Sigmoid colon (tissue), 6 donors: ENCODE measurements at regions not wholly inside any gene's neighbourhood (a gene's known extent, or its start where the extent isn't known, plus 50 kb on each side); places are given as distances from the start of the nearest gene placed in this dataset.

Experiments used
- DNase-seq: peaks from one replicate; pipeline ENCODE4 v3.0.0-alpha.2; 2019
- H3K27ac ChIP-seq, 4 donors: fragments of 200-600 bp; sonication (generic); one replicate each; pipeline ENCODE4 v1.5.1; 2016 to 2019; ENCODE audit warnings: mild to moderate bottlenecking in 1 of 4
- H3K27me3 ChIP-seq, 3 donors: fragments of 200-600 bp; sonication (generic); one replicate each; pipeline ENCODE4 v1.5.1; 2019; ENCODE audit warnings: mild to moderate bottlenecking in 1 of 3
- H3K36me3 ChIP-seq, 4 donors: fragments of 200-600 bp; sonication (generic); one replicate each; pipeline ENCODE4 v1.5.1; 2016 to 2019
- H3K4me1 ChIP-seq, 4 donors: fragments of 200-600 bp; sonication (generic); one replicate each; pipeline ENCODE4 v1.5.1; 2017 to 2019
- H3K4me3 ChIP-seq, 4 donors: fragments of 200-600 bp; sonication (generic); one replicate each; pipeline ENCODE4 v1.5.1; 2017 to 2019; ENCODE audit warnings: mild to moderate bottlenecking in 2 of 4, moderate library complexity in 1 of 4
- H3K9me3 ChIP-seq, 4 donors: fragments of 200-600 bp in 3 of 4; sonication (generic) in 3 of 4; one replicate each; pipeline versions ENCODE4 v1.5.1 to v1.6.1; 2013 to 2019
- EP300 ChIP-seq, 4 donors: sonication (generic); formaldehyde crosslinking; IDR thresholded peaks; one replicate each; pipeline ENCODE4 v1.6.1; 2017; ENCODE audit warnings: antibody characterized with exemption in 4 of 4
- POLR2A ChIP-seq, 2 donors: fragments of 450-650 bp; IDR thresholded peaks; one replicate each; pipeline ENCODE4 v1.6.1; 2016; ENCODE audit warnings: antibody characterized with exemption in 2 of 2, mild to moderate bottlenecking in 2 of 2, moderate library complexity in 2 of 2
- POLR2AphosphoS5 ChIP-seq, 4 donors: sonication (generic); formaldehyde crosslinking; IDR thresholded peaks; one replicate each; pipeline ENCODE4 v1.6.1; 2017; ENCODE audit warnings: antibody characterized with exemption in 4 of 4
- WGBS, 2 donors: extraction: QIAGEN DNeasy Blood & Tissue Kit; methylation state at CpG; one replicate each; pipeline ENCODE4 v1.1.7; 2013; 5-methylcytosine and 5-hydroxymethylcytosine counted together
- intact Hi-C: fragments of 100-400 bp; cut with DNase I; formaldehyde crosslinking; loops from one replicate; pipeline ENCODE4 v1.15.1; 2023
- TF ChIP-seq, protein P1 (sequence below), 4 experiments: fragments of 450-650 bp in 3 of 4; fragments of 200-600 bp in 1 of 4; IDR thresholded peaks; one replicate each; pipeline ENCODE4 v1.5.1; 2016 to 2019; ENCODE audit warnings: antibody characterized with exemption in 4 of 4, mild to moderate bottlenecking in 3 of 4, moderate library complexity in 2 of 4
- donor health status: healthy with polysubstance abuse.
- donor health status: healthy.

DNA sequence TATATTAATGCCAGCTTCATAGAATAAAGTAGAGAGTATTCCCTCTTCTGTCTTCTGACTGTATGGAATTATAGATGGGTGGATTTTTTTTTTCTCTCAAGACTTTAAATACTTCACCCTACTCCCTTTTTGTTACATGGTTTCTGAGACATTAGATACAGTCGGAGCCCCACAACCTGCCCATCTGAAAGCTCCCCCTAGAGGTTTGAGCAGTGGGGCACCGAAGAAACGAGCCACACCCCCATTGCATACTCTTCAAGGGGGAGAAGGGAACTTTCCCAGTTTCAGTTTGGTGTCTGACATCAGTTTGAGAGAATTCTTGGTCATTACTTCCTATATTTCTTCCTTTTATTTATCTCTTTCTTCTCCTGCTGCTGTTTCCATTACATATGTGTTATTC lies 437.6 kb upstream of the AGA start:
- intact Hi-C loops: no loop called here
- peak; percentile 33 for DNase-seq
- no peaks in the 10 kb centered on the region for H3K4me1 ChIP-seq
- TF ChIP-seq, protein P1, sequence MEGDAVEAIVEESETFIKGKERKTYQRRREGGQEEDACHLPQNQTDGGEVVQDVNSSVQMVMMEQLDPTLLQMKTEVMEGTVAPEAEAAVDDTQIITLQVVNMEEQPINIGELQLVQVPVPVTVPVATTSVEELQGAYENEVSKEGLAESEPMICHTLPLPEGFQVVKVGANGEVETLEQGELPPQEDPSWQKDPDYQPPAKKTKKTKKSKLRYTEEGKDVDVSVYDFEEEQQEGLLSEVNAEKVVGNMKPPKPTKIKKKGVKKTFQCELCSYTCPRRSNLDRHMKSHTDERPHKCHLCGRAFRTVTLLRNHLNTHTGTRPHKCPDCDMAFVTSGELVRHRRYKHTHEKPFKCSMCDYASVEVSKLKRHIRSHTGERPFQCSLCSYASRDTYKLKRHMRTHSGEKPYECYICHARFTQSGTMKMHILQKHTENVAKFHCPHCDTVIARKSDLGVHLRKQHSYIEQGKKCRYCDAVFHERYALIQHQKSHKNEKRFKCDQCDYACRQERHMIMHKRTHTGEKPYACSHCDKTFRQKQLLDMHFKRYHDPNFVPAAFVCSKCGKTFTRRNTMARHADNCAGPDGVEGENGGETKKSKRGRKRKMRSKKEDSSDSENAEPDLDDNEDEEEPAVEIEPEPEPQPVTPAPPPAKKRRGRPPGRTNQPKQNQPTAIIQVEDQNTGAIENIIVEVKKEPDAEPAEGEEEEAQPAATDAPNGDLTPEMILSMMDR (IDR thresholded peaks at IDR 0.05): no peak
- WGBS, 2 donors: 55 to 78% methylated on average over 3 of the region's 3 CpGs
- H3K27ac ChIP-seq: no peak overlapping the region
- no peaks in the 10 kb centered on the region for H3K27me3 ChIP-seq
- H3K36me3 ChIP-seq: no peaks in the 10 kb centered on the region
- no peaks in the 10 kb centered on the region for H3K9me3 ChIP-seq
- no peak overlapping the region for H3K4me3 ChIP-seq

DNA sequence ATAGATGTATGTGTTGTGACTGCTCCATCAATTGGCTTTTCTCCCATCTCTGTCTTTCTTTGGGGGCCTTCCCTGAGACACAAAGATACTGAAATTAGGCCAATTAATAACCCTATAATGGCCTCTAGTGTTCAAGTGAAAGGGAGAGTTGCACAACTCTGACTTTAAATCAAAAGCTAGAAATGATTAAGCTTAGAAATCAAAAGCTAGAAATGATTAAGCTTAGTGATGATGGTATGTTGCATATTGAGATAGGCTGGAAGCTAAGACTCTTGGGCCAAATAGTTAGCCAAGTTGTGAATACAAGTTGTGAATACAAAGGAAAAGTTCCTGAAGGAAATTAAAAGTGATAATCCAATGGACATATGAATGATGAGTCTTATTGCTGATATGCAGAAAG lies 452.9 kb upstream of the AGA start:
- no peak for DNase-seq
- Histone ChIP-seq H3K9me3 (no peaks in the 10 kb centered on the region), H3K36me3 (no peaks in the 10 kb centered on the region), H3K4me3 (no peak overlapping the region), H3K27ac (no peak overlapping the region), H3K27me3 (no peaks in the 10 kb centered on the region), H3K4me1 (no peaks in the 10 kb centered on the region)
- intact Hi-C loops: no loop called here
- TF ChIP-seq POLR2A (IDR thresholded peaks at IDR 0.05): no peak
- TF ChIP-seq POLR2AphosphoS5 (IDR thresholded peaks at IDR 0.05): no peak
- TF ChIP-seq, protein P1 (IDR thresholded peaks at IDR 0.05): no peak
- no peak for TF ChIP-seq EP300 (IDR thresholded peaks at IDR 0.05)

- intact Hi-C loops: no loop called here
These were observed 459.5 kb upstream of the AGA start for GRCh38 chr4:177901786-177902185.

DNA sequence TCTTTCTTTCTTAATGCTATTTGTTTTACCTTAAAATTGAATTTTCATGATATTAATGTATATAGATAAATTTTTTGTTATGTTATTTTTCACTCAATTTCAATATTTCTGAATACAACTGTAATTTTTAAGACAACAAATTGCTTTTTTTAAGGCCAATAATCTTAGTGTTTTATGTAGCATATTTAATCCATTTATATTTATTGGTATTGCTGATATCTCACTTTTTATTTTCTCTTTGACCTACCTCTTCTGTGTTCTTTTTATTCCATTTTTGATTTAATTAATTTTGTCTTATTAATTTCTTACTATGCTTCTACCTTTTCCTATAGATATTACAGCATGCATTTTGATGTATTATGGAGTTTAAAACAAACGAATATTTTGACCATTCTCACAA lies 460.1 kb upstream of the AGA start:
- Histone ChIP-seq H3K36me3 (no peaks in the 10 kb centered on the region), H3K4me1 (no peaks in the 10 kb centered on the region), H3K4me3 (no peak overlapping the region), H3K27ac (no peak overlapping the region), H3K9me3 (no peaks in the 10 kb centered on the region), H3K27me3 (no peaks in the 10 kb centered on the region)
- intact Hi-C loops: no loop called here
- no peak for DNase-seq
- WGBS, 2 donors: 85 to 87% methylated on average over 1 of the region's 1 CpG
- TF ChIP-seq, protein P1 (IDR thresholded peaks at IDR 0.05): no peak
- TF ChIP-seq POLR2A (IDR thresholded peaks at IDR 0.05) (no peak), EP300 (IDR thresholded peaks at IDR 0.05) (no peak), POLR2AphosphoS5 (IDR thresholded peaks at IDR 0.05) (no peak)

More at GRCh38 chr4:177901786-177902185, 459.5 kb upstream of the AGA start:
- no peak overlapping the region for H3K27ac ChIP-seq
- TF ChIP-seq POLR2A (IDR thresholded peaks at IDR 0.05): no peak
- TF ChIP-seq, protein P1 (IDR thresholded peaks at IDR 0.05): no peak
- TF ChIP-seq POLR2AphosphoS5 (IDR thresholded peaks at IDR 0.05): no peak
- TF ChIP-seq EP300 (IDR thresholded peaks at IDR 0.05): no peak
- DNase-seq: no peak
- H3K4me1 ChIP-seq: no peaks in the 10 kb centered on the region
- no peaks in the 10 kb centered on the region for H3K36me3 ChIP-seq
- no peak overlapping the region for H3K4me3 ChIP-seq
- no peaks in the 10 kb centered on the region for H3K9me3 ChIP-seq
- H3K27me3 ChIP-seq: no peaks in the 10 kb centered on the region

- Histone ChIP-seq H3K4me1 (no peaks in the 10 kb centered on the region), H3K4me3 (no peak overlapping the region), H3K27me3 (no peaks in the 10 kb centered on the region), H3K36me3 (no peaks in the 10 kb centered on the region), H3K9me3 (no peaks in the 10 kb centered on the region), H3K27ac (no peak overlapping the region)
- 46 to 57% methylated on average over 11 of the region's 11 CpGs for WGBS, 2 donors
- intact Hi-C loops: no loop called here
- TF ChIP-seq EP300 (IDR thresholded peaks at IDR 0.05) (no peak), POLR2A (IDR thresholded peaks at IDR 0.05) (no peak), POLR2AphosphoS5 (IDR thresholded peaks at IDR 0.05) (no peak)
- TF ChIP-seq, protein P1 (IDR thresholded peaks at IDR 0.05): no peak
- DNase-seq: no peak
These were observed 465.6 kb upstream of the AGA start for GRCh38 chr4:177907736-177908424.
